ENCODE measurements at regions not wholly inside any gene's neighbourhood (a gene's known extent, or its start where the extent isn't known, plus 50 kb on each side); places are given as distances from the start of the nearest gene placed in this dataset.
"Not testable (repeated sequence)": the region's sequence is repeated elsewhere in the genome, so short reads cannot be mapped to it uniquely, and the experiment has no call there.

DNA sequence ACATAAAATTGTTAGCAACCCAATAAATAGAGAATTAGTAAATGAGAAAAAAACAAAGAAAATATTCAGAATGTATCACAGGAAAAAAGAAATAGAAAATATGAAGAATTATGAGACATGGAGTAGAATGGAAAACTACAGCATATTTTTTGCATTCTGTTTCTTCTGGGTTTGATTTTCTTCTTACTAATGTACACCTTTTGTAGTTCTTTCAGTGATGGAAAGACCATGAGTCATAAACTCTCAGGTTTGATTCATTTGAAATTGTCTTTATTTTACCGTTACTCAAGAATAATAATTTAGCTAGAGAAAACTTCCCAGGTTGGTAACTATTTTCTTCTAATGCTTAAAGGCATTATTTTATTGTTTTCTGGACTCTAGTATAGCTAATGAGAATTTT, 90.3 kb upstream of the TMEM170B start:
- Mint-ChIP-seq H3K36me3 (ENCODE audit: low read depth) (no peaks in the 10 kb centered on the region), H3K4me1 (ENCODE audit: low read depth) (peaks cover 19% of the 10 kb centered on the region), H3K27ac (no peak overlapping the region), H3K9me3 (peaks cover 10% of the 10 kb centered on the region), H3K4me3 (ENCODE audit: low read depth) (no peak overlapping the region), H3K27me3 (ENCODE audit: low read depth) (no peaks in the 10 kb centered on the region)
- no peak for DNase-seq (ENCODE audit: low spot score)
- intact Hi-C loops (cut with micrococcal nuclease), result no loop called here

DNA sequence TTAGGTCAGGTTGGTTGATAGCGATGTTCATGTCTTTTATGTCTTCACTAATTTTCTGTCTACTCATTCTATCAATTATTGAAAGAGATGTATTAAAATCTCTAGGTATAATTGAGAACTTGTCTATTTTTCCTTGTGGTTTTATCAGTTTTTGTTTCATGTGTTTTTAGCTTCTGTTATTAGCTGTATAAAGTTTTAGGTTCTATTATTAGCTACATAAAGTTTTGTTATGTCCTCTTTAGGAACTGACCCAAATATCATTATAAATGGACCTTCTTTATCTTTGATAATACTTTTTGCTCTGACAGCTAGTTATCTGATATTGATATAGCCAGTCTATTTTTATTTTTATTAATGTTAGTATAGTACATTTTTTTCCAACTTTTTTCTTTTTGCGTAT, 92.4 kb upstream of the TMEM170B start:
- H3K4me3 Mint-ChIP-seq (ENCODE audit: low read depth), result no peak overlapping the region
- no peaks in the 10 kb centered on the region for H3K36me3 Mint-ChIP-seq (ENCODE audit: low read depth)
- DNase-seq (ENCODE audit: low spot score), result no peak
- peaks cover 10% of the 10 kb centered on the region for H3K9me3 Mint-ChIP-seq
- H3K27ac Mint-ChIP-seq, result no peak overlapping the region
- intact Hi-C loops (cut with micrococcal nuclease), result no loop called here
- H3K4me1 Mint-ChIP-seq (ENCODE audit: low read depth), result peaks cover 19% of the 10 kb centered on the region
- H3K27me3 Mint-ChIP-seq (ENCODE audit: low read depth), result no peaks in the 10 kb centered on the region

DNA sequence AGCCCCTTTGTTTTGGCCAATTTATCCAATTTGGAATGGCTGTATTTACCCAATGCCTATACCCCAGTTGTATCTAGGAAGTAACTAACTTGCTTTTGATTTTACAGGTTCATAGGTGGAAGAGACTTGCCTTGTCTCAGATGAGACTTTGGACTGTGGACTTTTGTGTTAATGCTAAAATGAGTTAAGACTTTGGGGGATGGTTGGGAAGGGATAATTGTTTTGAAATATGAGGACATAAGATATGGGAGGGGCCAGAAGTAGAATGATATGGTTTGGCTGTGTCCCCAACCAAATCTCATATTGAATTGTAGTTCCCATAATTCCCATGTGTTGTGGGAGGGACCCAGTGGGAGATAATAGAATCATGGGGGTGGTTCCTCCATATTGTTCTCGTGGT, 94.4 kb upstream of the TMEM170B start:
- H3K4me3 Mint-ChIP-seq (ENCODE audit: low read depth); H3K36me3 Mint-ChIP-seq (ENCODE audit: low read depth); H3K9me3 Mint-ChIP-seq; intact Hi-C loops (cut with micrococcal nuclease); H3K27me3 Mint-ChIP-seq (ENCODE audit: low read depth); H3K27ac Mint-ChIP-seq; DNase-seq (ENCODE audit: low spot score): not testable (repeated sequence)
- H3K4me1 Mint-ChIP-seq (ENCODE audit: low read depth), result peaks cover 30% of the 10 kb centered on the region

DNA sequence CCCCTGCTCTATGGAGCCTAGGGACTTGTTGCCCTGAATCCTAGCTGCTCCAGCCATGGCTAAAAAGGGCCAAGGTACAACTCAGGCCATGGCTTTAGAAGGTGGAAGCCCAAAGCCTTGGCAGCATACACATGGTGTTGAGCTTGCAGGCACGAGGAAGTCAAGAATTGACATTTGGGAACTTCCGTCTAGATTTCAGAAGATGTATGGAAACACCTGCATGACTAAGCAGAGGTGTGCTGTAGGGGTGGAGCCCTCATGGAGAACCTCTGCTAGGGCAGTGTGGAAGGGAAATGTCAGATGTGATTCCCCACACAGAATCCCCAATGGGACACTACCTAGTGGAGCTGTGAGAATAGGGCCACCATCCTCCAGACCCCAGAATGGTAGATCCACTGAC, 95.1 kb upstream of the TMEM170B start:
- Mint-ChIP-seq H3K36me3 (ENCODE audit: low read depth) (no peaks in the 10 kb centered on the region), H3K9me3 (peaks cover 4% of the 10 kb centered on the region), H3K27ac (no peak overlapping the region), H3K4me1 (ENCODE audit: low read depth) (peaks cover 28% of the 10 kb centered on the region), H3K27me3 (ENCODE audit: low read depth) (no peaks in the 10 kb centered on the region), H3K4me3 (ENCODE audit: low read depth) (no peak overlapping the region)
- intact Hi-C loops (cut with micrococcal nuclease), result no loop called here
- DNase-seq (ENCODE audit: low spot score), result no peak

DNA sequence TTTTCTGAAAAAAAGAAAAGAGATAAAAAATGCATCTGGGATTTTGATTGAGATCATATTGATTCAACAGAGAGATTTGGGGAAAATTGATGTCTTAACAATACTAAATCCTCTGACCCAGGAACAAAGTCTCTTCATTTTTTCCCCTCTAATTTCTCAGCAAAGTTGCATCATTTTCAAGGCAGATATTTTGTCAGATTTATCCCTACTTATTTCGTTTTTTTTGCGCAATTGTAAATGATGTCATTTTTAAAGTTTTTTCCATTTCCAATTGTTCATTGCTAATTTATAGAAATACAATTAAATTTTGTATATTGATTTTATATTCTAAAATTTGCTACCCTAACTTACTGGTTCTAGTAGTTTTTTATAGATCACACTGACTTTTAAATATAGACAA, 97.7 kb upstream of the TMEM170B start:
- Mint-ChIP-seq H3K36me3 (ENCODE audit: low read depth) (no peaks in the 10 kb centered on the region), H3K4me1 (ENCODE audit: low read depth) (peaks cover 19% of the 10 kb centered on the region), H3K4me3 (ENCODE audit: low read depth) (no peak overlapping the region), H3K27me3 (ENCODE audit: low read depth) (no peaks in the 10 kb centered on the region), H3K9me3 (no peaks in the 10 kb centered on the region), H3K27ac (no peak overlapping the region)
- intact Hi-C loops (cut with micrococcal nuclease), result no loop called here
- no peak for DNase-seq (ENCODE audit: low spot score)

DNA sequence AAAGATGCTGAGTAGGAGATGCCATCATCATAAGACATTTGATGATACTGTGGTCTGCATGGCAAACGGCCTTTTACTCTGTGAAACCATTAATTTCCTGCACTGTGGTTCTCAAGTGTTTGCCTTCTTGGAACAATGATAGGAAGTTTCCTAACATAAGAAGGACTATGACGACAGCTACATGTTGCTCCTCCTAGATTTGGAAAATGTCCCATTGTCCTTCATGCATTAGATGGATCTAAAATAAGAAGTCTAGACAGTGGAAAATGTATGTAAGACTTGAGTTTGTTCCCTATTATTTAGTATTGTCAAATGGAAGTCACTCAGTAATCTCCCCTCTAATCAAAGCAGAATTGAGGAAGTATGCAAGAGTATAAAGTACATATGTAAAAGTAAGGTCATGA, 98.5 kb upstream of the TMEM170B start:
- intact Hi-C loops (cut with micrococcal nuclease), result no loop called here
- no peak for DNase-seq (ENCODE audit: low spot score)
- H3K27ac Mint-ChIP-seq, result no peak overlapping the region
- no peaks in the 10 kb centered on the region for H3K36me3 Mint-ChIP-seq (ENCODE audit: low read depth)
- peaks cover 13% of the 10 kb centered on the region for H3K4me1 Mint-ChIP-seq (ENCODE audit: low read depth)
- H3K9me3 Mint-ChIP-seq, result no peaks in the 10 kb centered on the region
- H3K27me3 Mint-ChIP-seq (ENCODE audit: low read depth), result no peaks in the 10 kb centered on the region
- H3K4me3 Mint-ChIP-seq (ENCODE audit: low read depth), result no peak overlapping the region

DNA sequence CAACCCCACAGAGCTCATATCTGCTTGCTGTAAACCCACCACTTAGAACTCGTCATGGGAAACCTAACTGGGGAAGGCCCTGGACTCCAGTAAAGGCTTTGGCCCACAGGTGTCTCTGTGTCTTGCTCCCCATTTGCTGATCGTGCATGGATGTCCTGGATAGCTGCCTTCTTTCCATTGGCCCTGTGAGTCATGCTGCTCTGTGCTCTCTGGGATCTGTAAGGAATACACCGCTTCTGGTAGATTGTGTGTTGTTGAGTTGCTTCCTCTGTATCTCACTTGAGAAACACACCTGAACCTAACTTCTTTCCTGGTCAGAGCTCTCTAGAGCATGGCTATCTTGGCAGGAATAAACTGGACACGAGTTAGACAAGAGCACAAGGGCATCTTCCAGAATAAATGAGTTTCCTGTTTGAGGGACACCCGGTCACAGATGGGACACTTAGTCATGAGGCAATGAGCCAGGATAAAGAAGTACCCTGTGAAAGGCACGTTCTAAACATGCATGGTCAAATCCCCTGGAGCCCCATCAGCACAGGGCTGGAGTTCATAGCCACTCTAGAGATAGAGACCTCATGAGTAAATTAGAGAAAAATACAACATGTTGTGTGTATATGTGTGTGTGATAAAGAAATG, 99.6 kb upstream of the TMEM170B start:
- Mint-ChIP-seq H3K4me3 (ENCODE audit: low read depth) (no peak overlapping the region), H3K27me3 (ENCODE audit: low read depth) (no peaks in the 10 kb centered on the region), H3K4me1 (ENCODE audit: low read depth) (peaks cover 17% of the 10 kb centered on the region), H3K9me3 (no peaks in the 10 kb centered on the region), H3K36me3 (ENCODE audit: low read depth) (no peaks in the 10 kb centered on the region), H3K27ac (no peak overlapping the region)
- no peak for DNase-seq (ENCODE audit: low spot score)
- intact Hi-C loops (cut with micrococcal nuclease), result loop anchor here (1.0 kb wide), 1 partner anchor 18 kb away; no protein-coding TSS in a partner anchor

DNA sequence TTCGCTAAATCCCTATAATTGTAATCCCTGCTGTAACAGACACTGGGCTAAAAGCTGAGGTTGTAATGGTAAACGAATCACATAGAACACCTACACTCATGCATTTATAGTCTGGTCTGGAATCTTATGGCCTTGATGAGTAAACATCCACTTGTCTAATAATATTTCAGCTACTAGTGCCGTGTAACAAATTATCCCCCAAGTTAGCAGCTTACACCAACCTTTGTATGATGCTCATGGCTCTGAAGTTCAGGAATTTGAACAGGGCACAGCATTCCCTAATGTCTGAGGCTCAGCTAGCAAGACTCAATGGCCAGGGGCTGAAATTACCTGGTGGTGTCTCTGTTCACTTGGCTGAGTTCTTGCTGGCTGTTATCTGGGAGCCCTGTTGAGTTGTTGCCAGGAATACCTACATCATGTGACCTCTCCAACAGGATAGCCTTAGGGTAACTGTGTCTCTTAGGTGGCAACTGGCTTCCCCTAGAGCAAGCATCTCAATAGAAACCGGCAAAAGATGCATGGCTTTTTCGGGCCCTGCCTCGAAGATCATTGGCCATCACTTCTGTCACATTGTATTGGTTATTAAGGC, 100.9 kb upstream of the TMEM170B start:
- intact Hi-C loops (cut with micrococcal nuclease), result no loop called here
- DNase-seq (ENCODE audit: low spot score), result no peak
- Mint-ChIP-seq H3K27ac (no peak overlapping the region), H3K9me3 (no peaks in the 10 kb centered on the region), H3K4me3 (ENCODE audit: low read depth) (no peak overlapping the region), H3K36me3 (ENCODE audit: low read depth) (no peaks in the 10 kb centered on the region), H3K27me3 (ENCODE audit: low read depth) (no peaks in the 10 kb centered on the region), H3K4me1 (ENCODE audit: low read depth) (peaks cover 17% of the 10 kb centered on the region)

DNA sequence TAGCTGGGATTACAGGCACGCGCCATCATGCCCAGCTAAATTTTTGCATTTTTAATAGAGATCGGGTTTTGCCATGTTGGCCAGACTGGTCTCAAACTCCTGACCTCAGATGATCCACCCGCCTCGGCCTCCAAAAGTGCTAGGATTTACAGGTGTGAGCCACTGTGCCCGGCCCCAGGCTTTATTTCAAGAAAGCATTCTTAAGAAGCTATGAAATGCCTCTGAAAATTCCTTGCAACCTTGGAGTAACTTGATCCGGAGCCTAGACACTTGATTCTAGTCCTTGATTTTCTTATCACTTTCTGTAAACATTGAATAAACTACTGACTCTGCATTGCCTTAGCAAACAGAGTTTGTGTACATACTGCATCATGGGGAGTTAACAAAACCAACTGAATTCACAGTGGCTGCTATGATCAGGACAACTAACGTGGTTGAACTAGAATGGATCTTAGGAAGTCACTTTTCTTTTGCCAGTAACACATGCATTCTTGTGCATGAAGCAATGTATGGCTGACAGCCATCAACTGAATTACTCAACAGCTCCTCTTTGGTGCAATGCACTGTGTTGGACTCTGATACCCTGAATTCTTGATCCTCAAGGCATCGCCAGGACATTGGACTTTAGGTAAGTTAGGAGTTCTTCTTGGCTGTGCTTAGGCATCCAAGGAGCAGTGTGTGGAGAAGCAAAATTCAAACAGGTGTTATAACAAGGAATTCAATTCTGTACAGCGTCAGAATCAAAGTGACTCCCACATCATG, 102.8 kb upstream of the TMEM170B start:
- Mint-ChIP-seq H3K36me3 (ENCODE audit: low read depth) (no peaks in the 10 kb centered on the region), H3K27ac (no peak overlapping the region), H3K4me1 (ENCODE audit: low read depth) (peaks cover 16% of the 10 kb centered on the region), H3K27me3 (ENCODE audit: low read depth) (no peaks in the 10 kb centered on the region), H3K9me3 (no peaks in the 10 kb centered on the region), H3K4me3 (ENCODE audit: low read depth) (no peak overlapping the region)
- intact Hi-C loops (cut with micrococcal nuclease), result no loop called here
- DNase-seq (ENCODE audit: low spot score), result no peak

DNA sequence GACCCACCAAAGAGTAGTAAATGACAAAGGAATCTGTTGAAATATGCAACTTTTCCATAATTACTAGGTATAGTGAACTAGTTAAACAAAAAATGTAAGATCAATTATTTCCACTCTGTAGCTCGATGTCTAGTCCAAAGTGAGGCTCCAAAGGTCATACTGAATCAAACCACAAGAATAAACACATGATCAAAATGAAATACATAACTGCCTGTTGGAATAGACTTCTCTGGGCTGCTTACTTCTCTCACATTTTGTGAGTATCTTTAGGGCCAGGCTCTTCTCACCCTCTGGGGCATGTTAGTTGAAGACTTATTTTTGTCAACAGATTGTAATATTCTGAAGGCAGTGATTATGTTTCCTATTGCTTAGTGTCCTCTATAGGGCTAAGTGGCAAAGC, 103.7 kb upstream of the TMEM170B start:
- DNase-seq (ENCODE audit: low spot score), result no peak
- intact Hi-C loops (cut with micrococcal nuclease), result no loop called here
- no peak overlapping the region for H3K27ac Mint-ChIP-seq
- H3K27me3 Mint-ChIP-seq (ENCODE audit: low read depth), result no peaks in the 10 kb centered on the region
- no peak overlapping the region for H3K4me3 Mint-ChIP-seq (ENCODE audit: low read depth)
- H3K4me1 Mint-ChIP-seq (ENCODE audit: low read depth), result peaks cover 17% of the 10 kb centered on the region
- H3K36me3 Mint-ChIP-seq (ENCODE audit: low read depth), result no peaks in the 10 kb centered on the region
- H3K9me3 Mint-ChIP-seq, result no peaks in the 10 kb centered on the region

DNA sequence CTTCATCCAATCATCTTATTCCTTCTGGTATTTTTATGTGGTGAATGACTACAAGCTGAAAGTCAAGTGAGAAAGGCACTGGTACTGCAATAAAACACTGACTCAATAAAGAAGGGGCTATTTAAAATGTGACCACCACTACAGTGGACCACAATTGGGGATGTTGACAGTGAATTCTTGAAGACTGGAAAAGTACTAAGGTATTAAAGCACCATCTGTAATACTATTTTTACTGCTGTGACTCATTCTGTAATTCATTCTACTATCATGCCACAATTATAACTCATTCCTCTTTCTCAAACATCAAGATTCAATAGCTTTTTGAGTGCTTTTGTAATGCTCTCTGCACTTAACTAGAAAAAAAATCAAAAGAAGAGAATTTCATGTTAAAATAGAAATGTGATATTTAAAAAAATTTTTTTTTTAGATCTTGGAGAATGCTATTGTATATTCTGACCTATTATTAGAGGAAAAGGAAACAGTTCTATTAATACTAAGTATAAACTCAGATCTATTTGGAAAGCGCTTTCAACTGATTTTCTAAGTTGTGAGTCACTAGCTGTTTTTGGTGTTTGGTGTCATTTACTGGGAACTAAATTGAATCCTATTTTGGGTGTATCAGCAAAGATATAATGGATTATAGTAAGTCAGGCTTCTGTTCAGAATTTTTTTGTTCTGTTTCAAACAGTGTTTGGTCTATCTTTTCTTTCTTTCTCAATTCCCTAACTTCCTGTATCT, 104.7 kb upstream of the TMEM170B start:
- Mint-ChIP-seq H3K27me3 (ENCODE audit: low read depth) (no peaks in the 10 kb centered on the region), H3K4me1 (ENCODE audit: low read depth) (peaks cover 22% of the 10 kb centered on the region), H3K36me3 (ENCODE audit: low read depth) (no peaks in the 10 kb centered on the region), H3K4me3 (ENCODE audit: low read depth) (no peak overlapping the region), H3K27ac (no peak overlapping the region), H3K9me3 (no peaks in the 10 kb centered on the region)
- no peak for DNase-seq (ENCODE audit: low spot score)
- intact Hi-C loops (cut with micrococcal nuclease), result no loop called here

DNA sequence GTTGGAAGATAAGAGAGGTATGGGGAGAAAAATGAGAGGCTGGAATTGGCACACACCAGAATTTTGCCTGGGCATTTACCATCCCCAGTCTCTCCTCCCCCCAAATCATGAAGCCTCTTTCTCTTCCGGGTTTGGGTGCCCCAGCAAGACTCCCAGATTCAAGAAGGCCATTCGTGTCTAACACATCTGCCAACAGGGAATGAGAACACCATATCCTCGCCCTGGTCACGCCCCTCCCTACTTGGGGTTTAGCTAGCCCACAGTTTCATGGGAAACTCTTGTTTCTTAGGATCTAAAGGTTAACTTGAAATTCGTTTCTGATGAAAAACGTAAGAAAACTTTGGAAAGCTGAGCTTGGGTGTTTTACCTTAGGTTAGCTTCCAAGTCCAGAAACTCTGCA, 105.5 kb upstream of the TMEM170B start:
- no peak overlapping the region for H3K4me3 Mint-ChIP-seq (ENCODE audit: low read depth)
- no peaks in the 10 kb centered on the region for H3K36me3 Mint-ChIP-seq (ENCODE audit: low read depth)
- H3K27ac Mint-ChIP-seq, result no peak overlapping the region
- no peaks in the 10 kb centered on the region for H3K27me3 Mint-ChIP-seq (ENCODE audit: low read depth)
- peaks cover 22% of the 10 kb centered on the region for H3K4me1 Mint-ChIP-seq (ENCODE audit: low read depth)
- no peaks in the 10 kb centered on the region for H3K9me3 Mint-ChIP-seq
- intact Hi-C loops (cut with micrococcal nuclease), result no loop called here
- DNase-seq (ENCODE audit: low spot score), result no peak

DNA sequence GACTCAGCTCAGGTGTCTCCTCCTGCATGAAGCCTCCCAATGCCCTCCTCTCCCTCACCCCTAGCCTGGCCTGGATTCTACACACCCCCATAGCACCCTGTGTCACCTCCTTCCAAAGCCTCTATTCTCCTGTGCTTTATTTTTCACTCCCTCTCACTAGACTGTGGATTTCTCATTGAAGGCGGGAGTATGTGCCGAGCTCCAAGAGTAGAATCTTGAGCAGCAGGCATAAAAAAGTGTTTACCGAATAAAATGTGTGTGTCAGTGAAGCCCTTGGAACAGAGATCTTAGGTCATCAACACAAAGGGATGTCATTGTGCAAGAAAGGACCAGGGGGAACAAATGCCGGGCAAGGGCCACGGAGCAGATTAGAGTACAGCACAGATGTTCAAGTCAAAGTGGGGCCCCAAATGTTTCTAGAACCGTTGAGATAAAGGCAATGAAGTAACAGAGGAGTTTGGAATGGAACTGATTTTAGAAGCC, 106.1 kb upstream of the TMEM170B start:
- intact Hi-C loops (cut with micrococcal nuclease), result no loop called here
- no peak overlapping the region for H3K4me3 Mint-ChIP-seq (ENCODE audit: low read depth)
- H3K4me1 Mint-ChIP-seq (ENCODE audit: low read depth), result peaks cover 24% of the 10 kb centered on the region
- H3K27me3 Mint-ChIP-seq (ENCODE audit: low read depth), result no peaks in the 10 kb centered on the region
- H3K27ac Mint-ChIP-seq, result no peak overlapping the region
- H3K36me3 Mint-ChIP-seq (ENCODE audit: low read depth), result no peaks in the 10 kb centered on the region
- no peaks in the 10 kb centered on the region for H3K9me3 Mint-ChIP-seq
- no peak for DNase-seq (ENCODE audit: low spot score)
